ENCODE measurements at regions not wholly inside any gene's neighbourhood (a gene's known extent, or its start where the extent isn't known, plus 50 kb on each side); places are given as distances from the start of the nearest gene placed in this dataset.

DNA sequence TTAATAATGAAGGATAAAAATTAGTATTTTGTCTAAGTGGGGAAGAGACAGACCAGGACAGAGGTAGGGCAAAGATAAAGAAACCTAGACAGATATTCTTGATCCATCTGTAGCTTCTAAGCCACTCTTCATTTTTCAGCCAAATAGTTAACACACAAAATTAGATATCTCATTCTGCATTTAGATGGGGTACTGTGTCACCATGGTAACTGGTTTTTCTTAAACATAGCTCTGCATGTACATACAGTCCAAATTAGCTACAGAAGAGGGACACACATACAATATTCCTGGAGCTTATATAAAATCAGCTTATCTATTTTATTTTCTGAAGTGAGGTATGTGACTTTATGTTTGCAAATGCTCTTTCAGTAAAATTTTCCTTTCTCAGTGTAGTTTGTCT is 393.7 kb downstream of the PPP3CA start:
- TF ChIP-seq EP300 (IDR thresholded peaks at IDR 0.05; ENCODE audit: borderline replicate concordance in 1 of 2, low read depth in 1 of 2, low read length in 1 of 2) (no peak), GABPA (IDR thresholded peaks at IDR 0.05; ENCODE audit: low read depth) (no peak), POLR2AphosphoS5 (IDR thresholded peaks at IDR 0.05; ENCODE audit: low read depth, low read length) (no peak), CHD2 (IDR thresholded peaks at IDR 0.05; ENCODE audit: low read length, partially characterized antibody) (no peak)
- TF ChIP-seq, protein P1, sequence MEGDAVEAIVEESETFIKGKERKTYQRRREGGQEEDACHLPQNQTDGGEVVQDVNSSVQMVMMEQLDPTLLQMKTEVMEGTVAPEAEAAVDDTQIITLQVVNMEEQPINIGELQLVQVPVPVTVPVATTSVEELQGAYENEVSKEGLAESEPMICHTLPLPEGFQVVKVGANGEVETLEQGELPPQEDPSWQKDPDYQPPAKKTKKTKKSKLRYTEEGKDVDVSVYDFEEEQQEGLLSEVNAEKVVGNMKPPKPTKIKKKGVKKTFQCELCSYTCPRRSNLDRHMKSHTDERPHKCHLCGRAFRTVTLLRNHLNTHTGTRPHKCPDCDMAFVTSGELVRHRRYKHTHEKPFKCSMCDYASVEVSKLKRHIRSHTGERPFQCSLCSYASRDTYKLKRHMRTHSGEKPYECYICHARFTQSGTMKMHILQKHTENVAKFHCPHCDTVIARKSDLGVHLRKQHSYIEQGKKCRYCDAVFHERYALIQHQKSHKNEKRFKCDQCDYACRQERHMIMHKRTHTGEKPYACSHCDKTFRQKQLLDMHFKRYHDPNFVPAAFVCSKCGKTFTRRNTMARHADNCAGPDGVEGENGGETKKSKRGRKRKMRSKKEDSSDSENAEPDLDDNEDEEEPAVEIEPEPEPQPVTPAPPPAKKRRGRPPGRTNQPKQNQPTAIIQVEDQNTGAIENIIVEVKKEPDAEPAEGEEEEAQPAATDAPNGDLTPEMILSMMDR (IDR thresholded peaks at IDR 0.05) = no peak

All from SK-N-SH (cell line).